HG03196 (cell line): ENCODE measurements at regions not wholly inside any gene's neighbourhood (a gene's known extent, or its start where the extent isn't known, plus 50 kb on each side); places are given as distances from the start of the nearest gene placed in this dataset.
"Not testable (repeated sequence)": the region's sequence is repeated elsewhere in the genome, so short reads cannot be mapped to it uniquely, and the experiment has no call there.

ENCODE experiments used
- ATAC-seq: cut with Tn5 transposase; IDR thresholded peaks from one replicate; pipeline ENCODE4 v1.9.1; 2021; ENCODE audit not compliant: unreplicated experiment

- ATAC-seq: no peak
Measured at GRCh38 chrX:115909017-115909416, 261.5 kb upstream of the AGTR2 start.

- no peak for ATAC-seq
Measured at GRCh38 chrX:115911967-115912366, 258.6 kb upstream of the AGTR2 start.

- peak; percentile 97 for ATAC-seq
Measured at GRCh38 chrX:115912372-115912897, 258.1 kb upstream of the AGTR2 start.

- peak; percentile 54 for ATAC-seq
Measured at GRCh38 chrX:115913575-115913974, 257.0 kb upstream of the AGTR2 start.

DNA sequence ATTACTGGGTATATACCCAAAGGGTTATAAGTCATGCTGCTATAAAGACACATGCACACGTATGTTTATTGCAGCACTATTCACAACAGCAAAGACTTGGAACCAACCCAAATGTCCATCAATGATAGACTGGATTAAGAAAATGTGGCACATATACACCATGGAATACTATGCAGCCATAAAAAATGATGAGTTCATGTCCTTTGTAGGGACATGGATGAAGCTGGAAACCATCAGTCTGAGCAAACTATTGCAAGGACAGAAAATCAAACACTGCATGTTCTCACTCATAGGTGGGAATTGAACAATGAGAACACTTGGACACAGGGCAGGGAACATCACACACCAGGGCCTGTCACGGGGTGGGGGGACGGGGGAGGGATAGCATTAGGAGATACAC, 254.9 kb upstream of the AGTR2 start:
- ATAC-seq: not testable (repeated sequence)

- no peak for ATAC-seq
Measured at GRCh38 chrX:115929480-115929879, 241.1 kb upstream of the AGTR2 start.

DNA sequence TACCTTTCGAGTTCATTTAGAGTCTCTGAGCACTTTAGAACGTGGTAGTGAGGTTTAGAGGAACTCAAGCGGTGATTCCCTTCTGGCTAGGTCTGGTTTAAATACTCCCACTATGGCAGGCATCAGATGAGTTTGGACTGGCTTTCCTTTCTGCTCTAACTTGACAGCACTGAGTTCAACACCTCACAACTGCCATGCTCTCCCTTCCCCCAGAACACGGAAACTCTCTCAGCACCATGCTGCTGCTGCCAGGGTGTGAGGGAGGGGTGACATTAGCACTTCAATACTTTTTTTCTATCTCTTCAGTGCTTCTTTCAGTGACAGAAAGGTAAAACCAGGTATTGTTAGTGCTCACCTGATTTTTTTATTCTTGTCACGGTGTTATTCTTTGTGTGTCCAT, 234.5 kb upstream of the AGTR2 start:
- no peak for ATAC-seq

DNA sequence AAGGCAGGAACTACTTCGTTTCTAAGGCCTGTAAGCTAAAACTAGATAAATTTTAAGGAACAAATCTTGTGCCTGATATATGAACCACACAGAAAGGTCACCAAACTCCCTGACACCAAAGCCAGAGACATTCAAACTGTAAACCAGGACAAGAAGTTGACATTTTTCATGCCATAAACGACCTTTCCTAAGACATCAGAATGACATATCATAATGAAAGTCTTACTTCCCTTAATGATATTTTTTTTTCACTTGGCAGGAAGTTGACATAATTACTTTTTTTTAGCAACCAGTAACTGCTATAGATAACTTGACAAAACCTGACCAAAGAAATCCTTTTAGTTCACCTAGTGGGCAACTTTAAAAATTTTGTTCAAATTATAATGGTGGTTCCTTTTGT, 231.5 kb upstream of the AGTR2 start:
- peak; percentile 73 for ATAC-seq

GRCh38 chrX:115939636-115940160, 230.8 kb upstream of the AGTR2 start:
- ATAC-seq: peak; percentile 30

DNA sequence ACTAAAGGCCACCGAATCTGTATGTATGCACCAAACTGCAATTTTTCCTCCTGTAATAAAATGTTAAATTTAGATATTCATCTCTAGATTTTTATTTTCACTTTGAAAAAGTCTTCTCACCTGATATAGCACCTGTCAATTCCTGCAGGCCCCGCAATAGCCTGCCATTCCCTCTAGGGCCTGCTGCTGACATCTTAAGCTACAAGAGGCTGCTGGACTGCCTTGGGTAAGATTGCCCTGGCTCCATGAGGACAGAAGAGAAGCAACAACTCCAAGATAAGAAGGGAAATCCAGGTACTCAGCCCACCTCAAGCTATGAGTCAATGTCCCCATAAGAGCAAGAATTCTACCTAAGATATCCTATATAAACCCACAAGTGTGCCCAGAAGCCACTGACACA, 230.2 kb upstream of the AGTR2 start:
- peak; percentile 2 for ATAC-seq

DNA sequence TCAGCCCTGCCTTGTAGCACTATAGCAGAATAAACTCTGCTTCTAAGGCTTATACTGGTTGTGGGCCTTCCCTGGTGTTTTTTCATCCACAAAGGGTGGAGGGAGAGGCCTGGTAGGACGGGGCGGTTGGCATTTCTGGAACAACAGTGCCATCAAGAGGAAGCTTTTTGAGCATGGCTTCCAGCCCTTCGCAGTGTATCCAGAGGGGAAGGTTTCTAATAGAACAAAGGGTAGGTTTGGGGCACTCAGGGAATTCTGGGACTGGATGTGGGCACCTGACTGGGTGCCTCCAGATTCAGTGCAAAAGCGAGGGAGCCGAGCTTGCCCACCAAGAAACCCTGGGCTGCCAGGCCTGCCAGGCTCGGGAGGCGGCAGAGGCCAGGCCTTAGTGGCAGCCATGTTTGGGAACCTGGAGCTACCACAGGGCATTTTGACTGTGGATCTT, 229.6 kb upstream of the AGTR2 start:
- peak; percentile 67 for ATAC-seq

GRCh38 chrX:115941388-115941787, 229.2 kb upstream of the AGTR2 start:
- no peak for ATAC-seq

DNA sequence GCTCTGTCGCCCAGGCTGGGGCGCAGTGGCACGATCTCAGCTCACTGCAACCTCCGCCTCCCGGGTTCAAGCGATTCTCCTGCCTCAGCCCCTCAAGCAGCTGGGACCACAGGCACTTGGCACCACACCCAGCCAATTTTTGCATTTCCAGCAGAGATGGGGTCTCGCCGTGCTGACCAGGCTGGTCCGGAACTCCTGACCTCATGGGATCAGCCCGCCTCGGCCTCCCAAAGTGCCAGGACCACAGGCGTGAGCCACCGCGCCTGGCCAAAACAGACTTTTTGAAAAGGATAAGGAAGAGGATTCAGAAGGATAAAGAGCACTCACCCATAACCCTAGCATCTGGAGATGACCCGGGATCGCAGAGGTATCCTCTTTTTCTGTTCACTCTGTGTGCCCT, 224.5 kb upstream of the AGTR2 start:
- no peak for ATAC-seq

DNA sequence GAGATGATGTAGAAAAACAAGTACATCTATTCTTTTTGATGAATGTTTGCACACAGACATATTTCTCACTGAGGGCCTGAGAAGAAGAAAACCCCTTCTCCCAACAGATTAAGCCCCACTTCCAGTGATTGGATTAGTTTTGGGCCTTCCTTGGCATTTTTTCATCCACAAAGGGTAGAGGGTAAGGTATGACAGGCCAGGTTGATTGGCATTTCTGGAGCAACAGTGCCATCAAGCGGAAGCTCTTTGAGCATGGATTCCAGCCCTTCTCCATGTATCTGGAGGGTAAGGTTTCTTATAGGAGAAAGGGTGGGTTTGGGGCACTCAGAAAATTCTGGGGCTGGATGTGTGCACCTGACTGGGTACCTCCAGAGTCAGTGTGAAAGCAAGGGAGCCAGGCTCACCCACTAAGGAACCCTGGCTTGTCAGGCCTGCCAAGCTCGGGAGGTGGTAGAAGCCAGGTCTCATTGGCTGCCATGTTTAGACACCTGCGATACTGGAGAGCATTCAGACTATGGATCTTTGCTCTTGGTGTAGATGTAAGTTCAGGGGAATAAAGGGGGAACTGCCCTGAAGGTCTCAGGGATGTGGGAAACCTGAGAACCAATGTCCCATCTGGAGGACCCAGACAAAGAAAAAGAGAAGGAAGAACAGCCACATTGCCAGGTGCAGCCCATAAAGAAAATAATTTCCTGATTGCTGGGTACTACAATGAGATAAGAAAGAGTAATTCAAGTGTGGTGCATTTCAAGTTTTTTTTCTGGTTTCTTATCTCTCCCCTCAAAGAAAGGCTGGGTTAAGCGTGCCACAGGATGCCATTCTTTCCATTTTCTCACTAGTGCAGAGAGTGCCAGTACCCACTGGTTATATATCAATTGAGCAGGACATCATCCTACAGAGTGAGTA, 222.3 kb upstream of the AGTR2 start:
- ATAC-seq: no peak

- ATAC-seq: no peak
Measured at GRCh38 chrX:115949900-115950822, 220.4 kb upstream of the AGTR2 start.

DNA sequence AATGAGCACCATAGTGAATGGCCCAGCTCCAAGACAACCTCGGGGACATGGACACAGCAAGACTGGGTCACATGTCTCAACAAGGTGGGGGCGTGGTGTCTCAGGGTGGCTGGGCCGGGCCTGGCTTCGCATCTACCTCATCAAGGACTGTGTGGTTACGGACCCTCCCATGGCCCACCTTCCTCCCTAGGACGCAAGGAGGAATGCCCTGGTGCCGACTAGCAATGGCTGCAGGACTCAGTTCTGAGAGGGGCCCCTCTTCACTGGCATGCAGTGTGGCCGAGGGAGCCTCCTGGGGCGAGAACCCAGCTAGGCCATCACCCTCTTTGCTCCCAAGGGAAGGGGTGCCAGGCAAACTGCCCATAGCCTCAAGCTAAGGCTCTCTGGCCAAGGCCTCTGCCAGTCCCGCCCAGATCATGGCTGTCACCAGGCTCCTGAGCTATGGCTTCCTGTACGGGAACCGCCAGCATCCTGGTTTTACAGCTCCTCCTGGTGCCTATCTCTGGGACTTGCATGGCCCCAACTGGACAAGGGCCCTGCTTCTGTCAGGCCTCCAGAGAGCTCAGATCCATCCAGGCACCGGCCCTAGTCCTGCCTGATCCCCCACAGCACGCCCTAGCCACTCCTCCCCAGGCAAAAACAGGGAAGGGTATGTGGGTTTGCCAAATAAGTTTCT, 218.0 kb upstream of the AGTR2 start:
- ATAC-seq: no peak

DNA sequence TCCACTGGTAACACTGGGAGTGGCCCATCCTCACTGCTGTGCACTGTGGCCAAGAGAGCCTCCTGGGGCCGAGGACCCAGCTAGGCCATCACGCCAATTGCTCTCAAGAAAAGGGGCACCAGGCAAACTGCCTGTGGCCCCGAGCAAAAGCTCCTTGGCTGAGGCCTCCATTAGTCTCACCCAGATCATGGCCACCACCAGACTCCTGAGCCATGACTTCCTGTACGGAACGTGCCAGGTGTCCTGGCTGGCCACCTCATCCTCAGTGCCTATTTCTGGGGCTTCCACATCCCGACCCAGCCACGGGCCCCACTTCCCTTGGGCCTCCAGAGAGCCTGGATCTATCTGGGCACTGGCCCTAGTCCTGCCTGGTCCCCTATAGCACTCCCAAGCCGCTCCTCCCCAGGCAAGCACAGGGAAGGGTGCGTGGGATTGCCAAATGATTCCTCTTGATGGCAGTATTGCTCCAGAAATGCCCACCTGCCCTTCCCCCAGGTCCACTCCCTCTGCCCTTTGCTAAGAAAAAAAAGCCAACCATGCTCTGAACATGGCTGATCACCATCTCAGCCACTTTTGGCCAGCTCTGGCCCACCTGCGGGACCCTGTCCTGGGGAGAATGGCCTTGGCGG, 212.6 kb upstream of the AGTR2 start:
- ATAC-seq: no peak

DNA sequence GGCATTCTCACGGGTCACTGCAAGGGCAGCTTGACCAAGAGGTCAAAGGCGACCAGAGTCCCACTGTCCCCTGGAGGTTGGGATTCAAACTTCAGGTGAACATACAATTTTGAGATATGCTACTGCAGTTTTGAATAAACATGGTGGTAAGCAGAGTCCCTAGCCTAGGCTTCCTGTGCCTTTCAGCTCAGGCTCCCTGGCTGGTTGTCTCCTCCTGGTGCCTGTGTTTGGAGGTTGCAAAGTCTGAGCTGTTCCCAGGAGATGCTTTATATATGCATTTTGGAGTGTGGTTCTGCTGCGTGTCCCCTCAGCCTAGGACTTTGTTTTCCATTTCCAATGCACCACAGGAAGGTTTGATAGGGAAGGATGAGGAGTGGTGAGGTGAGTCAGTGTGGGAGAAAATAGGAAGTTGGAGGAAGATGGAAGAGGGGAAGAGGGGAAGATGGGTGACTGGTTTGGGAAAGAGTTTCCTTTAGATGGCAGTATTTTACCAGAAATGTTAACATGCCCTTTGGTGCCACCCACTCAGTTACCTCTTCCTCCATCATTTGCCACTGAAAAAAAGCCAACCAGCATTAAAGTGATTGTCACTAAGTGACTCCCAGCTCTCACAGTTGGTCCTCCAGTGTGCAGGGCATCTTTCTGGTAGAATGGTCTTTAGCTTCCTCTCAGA, 211.7 kb upstream of the AGTR2 start:
- no peak for ATAC-seq

- ATAC-seq: no peak
Measured at GRCh38 chrX:115960440-115961084, 210.0 kb upstream of the AGTR2 start.
